ENCODE measurements at regions not wholly inside any gene's neighbourhood (a gene's known extent, or its start where the extent isn't known, plus 50 kb on each side); places are given as distances from the start of the nearest gene placed in this dataset.
"Not testable (repeated sequence)": the region's sequence is repeated elsewhere in the genome, so short reads cannot be mapped to it uniquely, and the experiment has no call there.

DNA sequence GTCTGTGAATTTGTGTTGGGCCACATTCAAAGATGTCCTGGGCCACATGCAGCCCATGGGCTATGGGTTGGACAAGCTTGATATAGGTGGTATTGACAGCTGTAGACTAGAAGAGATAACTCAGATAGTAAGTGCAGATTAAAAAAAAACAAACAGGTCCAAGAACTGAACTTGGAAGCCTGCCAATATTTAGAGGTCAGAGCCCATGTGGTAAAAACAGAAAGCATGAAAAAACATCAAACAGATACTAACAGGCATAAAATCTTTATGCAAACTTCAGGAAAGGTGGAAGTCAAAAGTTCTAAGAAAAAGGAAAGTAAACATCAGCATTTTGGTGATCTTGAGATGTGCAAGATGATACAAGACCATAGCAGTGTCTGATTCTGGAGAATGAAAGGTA, 155.1 kb upstream of the NR4A3 start:
- no peak for DNase-seq (ENCODE audit: extremely low read depth in 1 of 2, low read depth in 1 of 2)

DNA sequence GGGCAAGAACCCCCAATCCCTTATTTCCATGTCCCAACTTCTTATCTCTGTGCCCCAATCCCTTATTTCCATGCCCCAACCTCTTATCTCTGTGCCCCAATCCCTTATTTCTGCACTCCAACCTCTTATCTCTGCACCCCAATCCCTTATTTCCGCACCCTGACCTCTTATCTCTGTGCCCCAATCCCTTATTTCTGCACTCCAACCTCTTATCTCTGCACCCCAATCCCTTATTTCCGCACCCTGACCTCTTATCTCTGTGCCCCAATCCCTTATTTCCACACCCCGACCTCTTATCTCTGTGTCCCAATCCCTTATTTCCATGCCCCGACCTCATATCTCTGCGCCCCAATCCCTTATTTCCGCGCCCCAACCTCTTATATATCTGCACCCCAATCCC, 150.8 kb upstream of the NR4A3 start:
- DNase-seq (ENCODE audit: extremely low read depth in 1 of 2, low read depth in 1 of 2) = not testable (repeated sequence)

DNA sequence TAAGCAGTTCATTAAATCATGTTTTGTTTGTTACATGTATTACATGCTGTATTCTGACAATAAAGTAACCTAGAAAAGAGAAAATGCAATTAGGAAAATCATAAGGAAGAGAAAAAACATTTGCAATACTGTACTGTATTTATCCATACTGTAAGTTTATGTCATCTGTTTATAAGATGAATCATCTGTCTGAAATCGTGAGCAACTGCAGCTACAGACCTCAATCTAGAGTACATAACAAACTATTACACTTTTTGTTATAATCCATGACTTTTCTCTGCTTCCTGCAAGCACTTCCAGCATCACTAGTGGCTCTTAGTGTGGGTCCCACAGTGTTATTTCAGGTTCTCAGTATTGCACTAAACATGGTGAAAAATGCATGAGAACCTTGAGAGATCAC, 144.4 kb upstream of the NR4A3 start:
- no peak for DNase-seq (ENCODE audit: extremely low read depth in 1 of 2, low read depth in 1 of 2)

DNA sequence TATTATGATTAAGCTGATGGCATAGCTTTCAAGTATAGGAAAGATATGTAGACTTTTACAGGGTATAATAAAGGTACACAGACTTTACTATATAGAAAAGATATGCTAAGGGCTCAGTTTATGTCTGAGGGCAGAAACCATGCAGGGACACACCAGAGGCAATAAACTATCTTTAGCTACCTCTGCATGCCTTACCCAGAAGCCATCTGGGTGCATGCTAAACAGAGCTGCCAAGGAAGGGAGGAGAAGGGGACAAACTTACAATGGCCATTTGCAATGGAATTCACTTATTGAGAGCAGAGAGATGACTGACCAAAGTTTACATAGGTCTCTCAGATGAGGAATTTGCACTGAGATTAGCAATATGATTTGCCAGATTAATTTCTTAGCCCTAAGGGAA, 143.1 kb upstream of the NR4A3 start:
- DNase-seq (ENCODE audit: extremely low read depth in 1 of 2, low read depth in 1 of 2) = no peak

DNA sequence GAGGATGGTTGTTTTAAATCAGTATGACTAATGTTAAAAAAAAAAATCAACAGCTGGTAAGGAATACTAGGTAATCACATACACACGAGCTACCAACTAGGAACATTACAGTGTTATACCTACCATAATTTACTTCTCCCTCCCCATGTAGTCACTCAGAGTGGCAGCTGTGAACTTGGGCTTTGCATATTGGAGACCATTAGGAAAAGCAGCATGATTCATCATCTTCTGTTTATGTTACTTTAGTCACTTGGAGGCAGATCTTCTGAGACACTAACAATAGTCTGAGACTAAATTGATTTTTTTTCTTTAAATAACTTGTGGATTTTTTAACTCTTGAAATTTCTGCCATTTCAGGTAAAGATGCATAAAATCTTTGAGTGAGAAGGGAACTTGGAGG, 141.5 kb upstream of the NR4A3 start:
- no peak for DNase-seq (ENCODE audit: extremely low read depth in 1 of 2, low read depth in 1 of 2)

DNA sequence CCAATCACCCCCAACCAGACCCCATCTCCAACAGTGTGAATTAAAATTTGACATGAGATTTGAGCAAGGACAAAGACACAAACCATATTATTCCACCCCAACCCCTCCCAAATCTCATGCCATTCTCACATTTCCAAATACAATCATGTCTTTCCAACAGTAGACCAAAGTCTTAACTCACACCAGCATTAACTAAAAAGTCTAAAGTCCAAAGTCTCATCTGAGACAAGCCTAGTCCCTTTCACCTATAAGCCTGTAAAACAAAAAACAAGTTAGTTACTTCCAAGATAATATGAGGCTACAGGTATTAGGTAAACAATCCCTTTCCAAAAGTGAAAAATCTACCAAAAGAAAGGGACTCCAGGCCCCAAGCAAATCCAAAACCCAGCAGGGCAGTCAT, 140.6 kb upstream of the NR4A3 start:
- DNase-seq (ENCODE audit: extremely low read depth in 1 of 2, low read depth in 1 of 2) = no peak

DNA sequence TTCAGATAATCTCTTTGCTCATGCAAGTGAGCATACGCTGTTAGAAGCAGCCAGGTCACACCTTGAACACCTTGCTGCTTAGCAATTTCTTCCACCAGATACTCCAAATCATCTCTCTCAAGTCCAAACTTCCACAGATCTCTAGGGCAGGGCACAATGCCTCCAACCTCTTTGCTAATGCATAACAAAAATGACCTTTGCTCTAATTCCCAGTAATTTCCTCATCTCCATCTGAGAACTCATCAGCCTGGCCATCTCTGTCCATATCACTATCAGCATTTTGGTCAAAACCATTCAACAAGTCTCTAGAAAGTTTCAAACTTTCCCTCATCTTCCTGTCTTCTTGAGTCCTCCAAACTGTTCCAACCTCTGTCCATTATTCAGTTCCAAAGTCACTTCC, 139.3 kb upstream of the NR4A3 start:
- no peak for DNase-seq (ENCODE audit: extremely low read depth in 1 of 2, low read depth in 1 of 2)

DNA sequence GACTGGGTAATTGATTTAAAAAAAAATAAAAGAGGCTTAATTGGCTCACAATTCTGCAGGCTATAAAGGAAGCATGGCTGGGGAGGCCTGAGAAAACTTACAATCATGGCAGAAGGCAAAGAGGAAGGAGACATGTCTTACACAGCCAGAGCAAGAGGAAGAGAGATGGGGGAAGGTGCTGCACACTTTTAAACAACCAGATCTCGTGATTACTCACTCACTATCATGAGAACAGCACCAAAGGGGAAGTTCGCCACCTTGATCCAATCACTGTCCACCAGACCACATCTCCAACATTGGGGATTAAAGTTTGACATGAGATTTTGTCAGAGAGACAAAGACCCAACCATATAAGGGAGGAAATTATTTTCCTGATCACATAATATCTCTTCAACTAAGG, 138.8 kb upstream of the NR4A3 start:
- no peak for DNase-seq (ENCODE audit: extremely low read depth in 1 of 2, low read depth in 1 of 2)

DNA sequence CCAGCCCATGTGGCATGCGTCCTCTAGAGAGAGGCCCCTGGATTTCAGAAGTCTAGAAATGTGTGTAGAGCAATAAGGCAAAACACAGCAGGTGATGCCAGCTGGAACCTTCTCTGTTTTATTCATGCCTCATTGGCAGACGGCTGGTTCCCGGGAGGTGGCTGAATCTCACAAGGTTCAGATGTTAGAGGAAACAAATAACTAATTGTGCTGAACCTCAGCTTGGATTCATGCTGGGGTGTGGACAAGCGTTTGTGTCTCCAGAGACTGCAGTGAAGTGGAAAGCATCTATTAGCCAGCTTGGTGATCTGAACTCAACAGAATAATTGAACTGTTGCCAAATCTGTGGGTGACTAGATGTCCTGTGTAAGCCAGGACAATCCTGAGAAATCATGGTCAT, 131.1 kb upstream of the NR4A3 start:
- DNase-seq (ENCODE audit: extremely low read depth in 1 of 2, low read depth in 1 of 2) = no peak

DNA sequence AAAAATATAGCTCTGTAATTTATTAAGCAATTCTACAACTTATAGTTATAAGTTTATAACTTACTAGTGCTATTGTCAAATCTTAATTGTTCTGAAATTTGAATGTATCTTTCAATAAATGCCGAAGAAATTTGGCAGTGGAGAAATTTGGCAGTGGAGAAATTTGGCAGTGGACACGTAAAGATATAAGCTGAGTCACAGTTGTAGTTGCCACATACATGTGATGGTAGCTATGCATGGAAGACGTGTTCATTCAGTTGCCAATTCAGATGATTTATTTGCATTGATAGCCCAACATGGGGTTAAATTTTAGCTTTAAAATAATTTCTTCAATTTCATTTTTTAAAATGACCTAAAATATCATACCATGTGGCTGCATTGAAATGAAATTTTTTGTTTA, 127.8 kb upstream of the NR4A3 start:
- no peak for DNase-seq (ENCODE audit: extremely low read depth in 1 of 2, low read depth in 1 of 2)

DNA sequence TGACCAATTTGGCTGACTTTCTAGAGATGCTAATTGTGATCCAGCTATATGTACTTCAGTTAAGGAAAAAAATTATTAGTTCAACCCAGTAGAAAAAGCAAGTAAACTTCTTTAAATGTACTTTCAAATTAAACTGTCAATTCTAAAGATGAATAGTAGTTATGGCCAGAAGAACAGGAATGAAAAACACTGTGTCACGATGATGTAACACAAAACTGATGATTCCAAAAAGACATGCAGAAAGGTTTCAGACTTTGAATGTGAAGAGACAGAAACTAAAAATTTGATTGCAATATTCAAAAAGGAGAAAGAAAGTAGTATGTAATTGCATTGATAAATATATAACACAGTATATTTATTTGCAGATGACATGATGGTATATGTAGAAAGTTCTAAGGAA, 127.3 kb upstream of the NR4A3 start:
- no peak for DNase-seq (ENCODE audit: extremely low read depth in 1 of 2, low read depth in 1 of 2)

DNA sequence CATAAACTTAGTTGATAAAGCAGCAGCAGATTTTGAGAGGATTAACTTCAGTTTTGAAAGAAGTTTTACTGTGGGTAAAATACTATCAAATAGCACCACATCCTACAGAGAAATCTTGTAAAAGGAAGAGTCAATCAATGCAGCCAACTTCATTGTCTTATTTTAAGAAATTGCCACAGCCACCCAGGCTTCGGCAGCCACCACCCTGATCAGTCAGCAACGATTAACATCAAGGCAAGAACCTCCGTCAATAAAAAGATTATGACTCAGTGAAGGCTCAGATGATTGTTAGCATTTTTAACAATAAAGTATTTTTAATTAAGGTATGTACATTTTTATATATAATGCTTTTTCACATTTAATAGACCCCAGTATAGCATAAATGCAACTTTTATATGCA, 122.3 kb upstream of the NR4A3 start:
- no peak for DNase-seq (ENCODE audit: extremely low read depth in 1 of 2, low read depth in 1 of 2)

DNA sequence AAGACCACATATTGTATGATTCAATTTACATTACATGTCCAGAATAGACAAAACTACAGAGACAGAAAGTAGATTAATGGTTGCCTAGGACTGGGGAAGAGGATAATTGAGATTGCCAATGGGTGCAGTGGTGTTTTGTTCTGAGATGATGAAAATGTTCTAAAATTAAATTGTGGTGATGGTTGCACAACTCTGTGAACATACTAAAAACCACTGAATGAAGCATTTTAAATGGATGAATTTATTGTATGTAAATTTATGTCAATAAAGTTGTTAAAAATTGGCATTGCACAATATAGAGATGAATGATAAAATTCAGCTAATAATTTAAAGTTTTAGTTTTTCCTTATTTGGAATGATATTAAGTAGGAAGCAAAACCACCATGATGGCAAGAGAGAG, 109.5 kb upstream of the NR4A3 start:
- DNase-seq (ENCODE audit: extremely low read depth in 1 of 2, low read depth in 1 of 2) = no peak

DNA sequence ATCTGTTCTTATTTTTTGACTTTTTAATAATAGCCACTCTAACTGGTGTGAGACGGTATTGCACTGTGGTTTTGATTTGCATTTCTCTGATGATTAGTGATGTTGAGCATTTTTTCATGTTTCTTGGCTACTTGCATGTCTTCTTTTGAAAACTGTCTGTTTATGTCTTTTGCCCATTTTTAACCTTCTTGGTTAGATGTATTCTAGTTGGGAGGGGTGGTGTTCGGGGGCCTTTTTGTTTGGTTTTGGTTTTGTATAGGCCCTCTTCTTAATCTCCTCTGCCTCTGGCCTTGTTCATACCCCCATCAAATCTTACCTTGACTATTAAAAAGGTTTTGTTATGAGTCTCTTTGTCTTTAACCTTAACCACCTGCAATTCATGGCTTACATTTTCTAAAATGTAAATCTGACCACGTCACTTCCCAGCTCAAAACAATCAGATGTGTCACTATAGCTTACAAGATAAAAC, 107.8 kb upstream of the NR4A3 start:
- DNase-seq (ENCODE audit: extremely low read depth in 1 of 2, low read depth in 1 of 2) = no peak

DNA sequence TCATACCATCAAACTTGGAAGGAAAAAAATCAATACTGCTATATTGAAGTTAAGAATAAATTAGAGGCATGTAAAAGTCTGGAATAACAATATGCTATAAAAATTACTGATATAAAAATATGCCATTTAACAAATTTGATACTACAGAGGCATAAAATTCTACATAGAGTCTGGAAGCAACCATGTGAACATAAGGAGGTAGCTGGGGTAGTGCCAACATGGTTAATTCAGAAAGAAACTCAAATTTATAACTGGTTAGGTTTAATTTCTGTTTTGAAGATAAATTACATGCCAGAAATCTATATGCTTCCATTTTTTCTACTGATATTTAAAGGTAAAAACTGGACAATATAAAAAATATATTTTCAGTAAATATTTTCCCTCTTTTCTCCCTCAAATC, 103.1 kb upstream of the NR4A3 start:
- DNase-seq (ENCODE audit: extremely low read depth in 1 of 2, low read depth in 1 of 2) = no peak

DNA sequence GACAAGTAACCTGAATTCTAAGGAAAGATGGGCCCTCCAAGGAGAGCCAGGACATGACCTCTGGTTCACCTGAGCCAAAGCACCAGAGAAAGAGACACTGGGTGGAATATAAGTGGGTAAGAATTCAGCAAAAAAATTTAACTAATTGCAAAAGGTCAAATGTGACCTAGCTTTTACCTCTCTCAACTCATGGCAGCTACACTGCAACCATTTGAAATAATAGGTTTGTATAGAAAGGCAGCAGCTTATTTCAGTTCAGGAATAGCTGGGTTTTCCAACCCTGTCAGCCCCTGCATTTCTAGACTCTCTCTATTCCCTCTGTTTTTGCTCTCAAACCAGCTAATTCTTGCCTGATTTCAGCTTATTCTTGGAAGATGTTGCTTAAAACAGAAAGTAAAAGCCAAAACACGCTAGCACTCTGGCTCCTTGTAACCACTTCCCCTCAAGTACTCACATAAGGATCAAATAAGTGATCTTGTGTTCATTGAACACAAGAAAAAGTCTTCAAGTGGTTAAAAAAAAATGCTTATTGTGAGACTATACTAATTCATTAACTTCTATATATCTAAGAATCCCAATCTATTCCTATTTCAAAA, 101.1 kb upstream of the NR4A3 start:
- DNase-seq (ENCODE audit: extremely low read depth in 1 of 2, low read depth in 1 of 2) = no peak

DNA sequence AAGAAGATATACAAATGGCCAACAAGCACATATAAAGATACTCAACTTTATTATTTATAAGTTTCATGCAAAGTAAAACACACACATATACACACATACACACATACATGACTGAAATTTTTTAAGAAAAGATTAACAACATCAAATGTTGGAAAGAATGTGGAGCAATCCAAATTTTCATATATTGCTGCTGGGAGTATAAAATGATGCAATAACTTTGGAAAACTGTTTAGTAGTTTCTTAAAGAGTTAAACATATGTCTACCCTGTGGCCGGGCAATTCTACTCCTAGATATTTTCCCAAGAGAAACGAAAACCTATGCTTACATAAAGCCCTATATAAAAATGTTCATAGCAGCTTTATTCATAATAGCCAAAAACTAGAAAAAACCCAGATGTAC, 99.8 kb upstream of the NR4A3 start:
- no peak for DNase-seq (ENCODE audit: extremely low read depth in 1 of 2, low read depth in 1 of 2)

DNA sequence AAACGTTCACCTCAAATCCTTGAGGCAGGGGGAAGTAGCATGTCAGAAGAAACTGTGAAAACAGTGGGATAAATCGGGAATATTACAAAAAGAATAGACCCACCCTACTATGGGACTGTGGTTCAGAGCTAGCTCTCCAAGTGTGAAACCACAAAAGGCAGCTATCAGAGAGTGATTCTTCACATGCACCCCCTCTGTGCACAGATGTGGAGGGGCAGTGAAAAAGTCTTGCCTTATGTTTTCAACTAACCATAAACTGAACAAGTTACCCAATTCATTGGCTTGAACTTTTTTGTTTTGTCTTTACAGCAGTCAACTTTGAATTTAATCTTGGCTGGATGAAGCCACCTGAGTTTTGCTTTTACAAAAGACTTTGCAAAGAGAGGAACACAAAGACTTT, 98.8 kb upstream of the NR4A3 start:
- no peak for DNase-seq (ENCODE audit: extremely low read depth in 1 of 2, low read depth in 1 of 2)

DNA sequence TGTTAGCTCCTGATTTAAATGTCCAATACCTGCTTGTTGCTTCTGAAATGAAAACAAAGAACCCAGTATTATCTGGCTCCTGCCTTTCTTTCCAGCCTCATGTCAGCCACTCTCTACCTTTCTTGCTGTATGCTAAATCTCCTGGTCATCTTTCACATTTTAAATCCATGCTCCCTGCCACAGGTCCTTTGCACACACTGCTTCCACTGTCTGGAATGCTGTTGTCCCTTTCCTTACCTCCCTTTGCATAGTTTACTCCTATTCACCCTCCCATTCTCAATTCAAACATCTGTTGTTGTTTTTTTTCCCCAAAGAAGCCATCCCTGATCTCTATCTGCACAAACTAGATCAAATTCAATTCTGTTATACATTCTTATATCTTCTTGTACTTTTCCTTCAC, 97.0 kb upstream of the NR4A3 start:
- no peak for DNase-seq (ENCODE audit: extremely low read depth in 1 of 2, low read depth in 1 of 2)

DNA sequence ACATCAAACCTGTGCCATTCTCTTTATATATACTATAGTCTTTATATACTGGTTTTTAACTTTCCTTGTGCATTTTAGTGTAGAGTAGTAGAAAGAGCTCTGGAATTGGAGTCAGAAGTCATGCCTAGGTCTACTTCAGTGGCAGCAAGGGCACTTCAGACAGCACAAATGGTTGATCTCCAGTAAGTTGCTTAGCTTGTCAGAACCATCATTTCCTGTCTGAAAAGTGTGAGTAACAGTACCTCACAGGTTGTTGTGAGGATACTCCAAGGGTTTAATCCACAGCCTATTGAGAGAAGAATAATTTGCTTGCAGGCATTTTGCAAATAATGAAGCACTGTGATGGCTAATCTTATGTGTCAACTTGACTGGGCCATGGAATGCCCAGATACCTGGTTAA, 95.8 kb upstream of the NR4A3 start:
- DNase-seq (ENCODE audit: extremely low read depth in 1 of 2, low read depth in 1 of 2) = no peak

DNA sequence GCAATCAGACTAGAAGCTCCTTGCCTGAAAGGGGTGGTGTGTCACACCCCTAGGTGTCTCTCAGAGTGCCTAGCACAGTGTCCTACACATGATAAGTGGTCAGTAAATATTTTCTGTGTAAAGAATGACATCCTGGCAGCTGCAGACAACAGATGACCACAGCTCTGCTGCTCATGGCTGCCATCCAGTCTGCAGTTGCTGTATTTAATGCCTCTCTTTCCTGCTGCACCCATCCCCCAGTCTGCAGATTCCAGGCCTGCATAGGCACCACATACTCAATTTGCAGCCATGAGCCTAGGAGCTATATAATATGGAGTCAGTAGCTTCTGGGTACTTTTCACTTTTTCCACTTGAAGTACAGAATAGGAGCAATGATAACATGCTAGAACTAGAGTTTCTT, 94.9 kb upstream of the NR4A3 start:
- DNase-seq (ENCODE audit: extremely low read depth in 1 of 2, low read depth in 1 of 2) = no peak

DNA sequence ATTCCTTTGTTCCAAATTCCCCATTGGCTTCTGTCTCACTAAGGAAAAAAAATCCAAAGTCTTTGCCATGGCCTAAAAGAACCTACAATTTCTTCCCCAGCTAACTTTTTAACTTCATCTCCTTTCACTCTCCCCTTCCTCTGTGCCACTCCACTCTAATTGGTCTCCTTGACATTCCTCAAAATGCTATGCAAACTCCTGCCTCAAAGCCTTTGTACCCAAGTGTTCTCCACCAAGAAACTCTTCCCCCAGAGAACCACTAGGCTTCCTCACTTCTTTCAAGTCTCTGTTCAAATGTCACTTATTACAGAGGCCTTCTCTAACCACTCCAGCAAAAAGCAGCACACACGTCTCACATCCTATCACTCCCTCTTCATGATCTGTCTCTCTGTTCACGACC, 91.6 kb upstream of the NR4A3 start:
- DNase-seq (ENCODE audit: extremely low read depth in 1 of 2, low read depth in 1 of 2) = no peak

DNA sequence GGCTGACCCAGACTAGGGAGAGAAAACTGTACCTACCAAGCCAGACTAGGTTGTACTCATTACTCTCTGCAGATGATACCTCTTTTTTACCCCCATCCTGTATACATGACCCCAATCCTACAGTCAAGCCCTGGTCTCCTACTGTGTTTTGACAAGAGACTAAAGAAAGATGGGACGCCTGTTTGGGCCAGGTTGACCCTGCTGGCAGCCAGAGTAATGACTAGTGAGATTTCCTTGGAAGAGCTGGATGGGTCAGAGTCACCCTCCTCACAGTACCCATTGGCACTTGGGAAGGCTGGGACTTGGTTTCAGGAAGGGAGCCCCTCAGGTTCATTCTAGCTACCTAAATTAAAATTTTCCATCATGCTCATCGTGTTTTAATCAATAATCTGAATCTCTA, 89.7 kb upstream of the NR4A3 start:
- DNase-seq (ENCODE audit: extremely low read depth in 1 of 2, low read depth in 1 of 2) = no peak

DNA sequence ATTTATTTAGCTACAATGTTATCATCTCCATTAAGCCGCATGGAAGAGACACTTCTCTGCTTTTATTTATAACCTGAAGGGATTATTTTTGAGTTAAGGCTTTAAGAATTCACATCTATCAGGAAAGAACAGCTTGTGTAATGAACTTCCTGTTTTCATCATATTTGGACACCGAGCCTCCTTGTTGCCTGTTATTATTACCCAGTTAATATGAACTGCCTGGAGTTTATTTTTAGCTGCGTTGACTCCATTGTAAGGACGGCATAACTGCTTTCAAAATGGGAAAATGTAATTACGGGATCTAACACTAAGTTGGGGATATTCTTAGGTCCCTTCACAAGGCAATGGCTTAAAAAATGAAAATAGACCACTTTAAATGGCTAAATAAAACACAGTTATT, 89.0 kb upstream of the NR4A3 start:
- no peak for DNase-seq (ENCODE audit: extremely low read depth in 1 of 2, low read depth in 1 of 2)
